HFF-Myc (cell line): ENCODE measurements at regions not wholly inside any gene's neighbourhood (a gene's known extent, or its start where the extent isn't known, plus 50 kb on each side); places are given as distances from the start of the nearest gene placed in this dataset.

ENCODE experiments used
- DNase-seq: peaks from one replicate; pipeline ENCODE4 v3.0.0-alpha.2; 2011; ENCODE audit warnings: low read depth; ENCODE audit errors: extremely low read depth
- H3K4me3 ChIP-seq: replicated peaks from 2 replicates; pipeline ENCODE4 v1.5.1; 2011; ENCODE audit warnings: low read depth, mild to moderate bottlenecking, control low read depth, low read length
- TF ChIP-seq, protein P1 (sequence below): IDR thresholded peaks from 2 replicates; pipeline ENCODE4 v1.5.1; 2012; ENCODE audit warnings: mild to moderate bottlenecking, low read depth, low read length, control low read depth; ENCODE audit errors: missing control alignments

DNA sequence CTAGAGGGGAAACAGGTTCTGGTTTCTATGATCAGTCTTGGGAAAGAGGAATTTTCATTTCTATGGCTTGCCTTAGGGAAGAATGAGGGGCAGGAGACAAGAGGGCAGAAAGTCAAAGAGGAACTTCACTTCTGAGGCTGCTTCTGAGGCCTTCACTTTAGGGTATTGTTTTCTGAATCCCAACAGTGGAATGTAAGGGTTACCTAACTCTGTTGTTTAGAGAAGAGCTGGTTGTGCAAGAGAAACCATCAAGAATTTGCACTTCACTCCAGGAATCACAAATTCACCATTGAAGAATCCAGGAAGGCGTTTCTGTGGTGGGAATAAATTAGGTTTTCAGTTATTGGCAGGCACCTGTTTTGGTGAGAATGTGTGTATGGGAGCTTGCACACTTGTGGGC is 126.7 kb upstream of the AMOT start:
- H3K4me3 ChIP-seq = no peak overlapping the region
- TF ChIP-seq, protein P1, sequence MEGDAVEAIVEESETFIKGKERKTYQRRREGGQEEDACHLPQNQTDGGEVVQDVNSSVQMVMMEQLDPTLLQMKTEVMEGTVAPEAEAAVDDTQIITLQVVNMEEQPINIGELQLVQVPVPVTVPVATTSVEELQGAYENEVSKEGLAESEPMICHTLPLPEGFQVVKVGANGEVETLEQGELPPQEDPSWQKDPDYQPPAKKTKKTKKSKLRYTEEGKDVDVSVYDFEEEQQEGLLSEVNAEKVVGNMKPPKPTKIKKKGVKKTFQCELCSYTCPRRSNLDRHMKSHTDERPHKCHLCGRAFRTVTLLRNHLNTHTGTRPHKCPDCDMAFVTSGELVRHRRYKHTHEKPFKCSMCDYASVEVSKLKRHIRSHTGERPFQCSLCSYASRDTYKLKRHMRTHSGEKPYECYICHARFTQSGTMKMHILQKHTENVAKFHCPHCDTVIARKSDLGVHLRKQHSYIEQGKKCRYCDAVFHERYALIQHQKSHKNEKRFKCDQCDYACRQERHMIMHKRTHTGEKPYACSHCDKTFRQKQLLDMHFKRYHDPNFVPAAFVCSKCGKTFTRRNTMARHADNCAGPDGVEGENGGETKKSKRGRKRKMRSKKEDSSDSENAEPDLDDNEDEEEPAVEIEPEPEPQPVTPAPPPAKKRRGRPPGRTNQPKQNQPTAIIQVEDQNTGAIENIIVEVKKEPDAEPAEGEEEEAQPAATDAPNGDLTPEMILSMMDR = no peak
- no peak for DNase-seq

DNA sequence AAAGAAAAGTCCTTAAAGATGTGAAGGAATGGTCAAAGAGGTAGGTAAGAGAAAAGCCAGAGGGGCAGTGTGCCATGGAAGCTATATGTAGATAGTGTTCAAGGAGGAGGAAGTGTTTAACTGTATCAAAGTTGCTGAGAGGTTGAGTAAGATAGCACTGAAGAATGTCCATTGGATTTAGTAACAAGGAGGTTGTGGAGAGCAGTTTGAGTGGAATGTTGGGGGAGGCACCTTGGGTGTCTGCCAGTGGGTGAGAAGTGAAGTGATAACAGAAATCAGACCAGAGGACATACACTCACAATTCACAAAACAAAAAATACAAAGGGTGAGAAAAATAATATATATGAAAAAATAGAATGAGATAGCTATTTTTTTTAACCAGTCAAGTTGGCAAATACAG is 121.3 kb upstream of the AMOT start:
- no peak overlapping the region for H3K4me3 ChIP-seq
- DNase-seq = no peak
- TF ChIP-seq, protein P1 = no peak

DNA sequence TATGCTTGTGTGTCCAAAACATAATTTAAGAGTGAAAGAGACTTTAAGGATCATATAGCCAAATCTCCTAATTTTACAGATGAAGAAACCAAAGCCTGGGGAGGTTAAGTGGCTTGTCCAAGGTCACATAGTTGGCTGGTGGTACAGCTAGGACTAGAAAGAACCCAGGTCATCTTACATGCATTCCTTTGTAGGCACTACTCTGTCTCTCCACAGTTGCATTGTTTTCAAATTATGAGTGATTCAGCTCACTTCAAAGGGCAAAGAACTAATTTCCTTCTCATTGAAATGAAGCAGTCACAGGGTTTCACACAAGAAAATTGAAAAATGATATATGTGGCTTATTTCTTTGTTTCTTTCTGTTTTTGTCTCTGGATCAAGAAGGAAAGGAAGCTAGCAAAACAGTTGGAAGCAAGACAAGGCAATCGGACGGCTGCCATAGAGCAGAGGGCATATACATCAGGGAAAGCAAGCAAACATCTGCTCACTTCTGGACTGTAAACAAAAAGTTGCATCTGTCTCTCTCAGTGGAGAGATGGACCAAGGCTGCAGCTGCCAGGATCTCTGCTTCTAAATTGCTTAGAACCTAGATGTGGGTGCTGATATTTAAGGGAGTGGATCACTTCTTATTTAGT is 107.5 kb upstream of the AMOT start:
- TF ChIP-seq, protein P1 = no peak
- DNase-seq = no peak
- H3K4me3 ChIP-seq = no peak overlapping the region

DNA sequence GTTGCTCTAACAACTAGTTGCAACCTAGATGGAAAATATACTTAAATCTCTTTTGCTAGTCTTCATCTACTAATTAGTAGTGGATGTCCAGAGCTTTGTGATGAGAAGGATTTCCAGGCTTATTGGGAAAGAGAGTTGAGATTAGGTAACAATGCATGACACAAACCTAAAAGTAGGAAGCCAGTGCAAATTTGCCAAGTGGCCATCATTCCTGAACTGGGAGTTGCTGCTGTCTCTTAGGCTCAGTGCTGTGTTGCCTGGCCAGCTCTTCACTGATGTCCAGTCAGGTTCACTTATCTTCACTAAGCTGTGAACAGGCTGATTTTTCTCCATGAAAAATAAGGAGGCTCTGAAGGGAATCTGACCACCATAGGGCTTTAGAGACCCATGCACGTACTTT is 105.6 kb upstream of the AMOT start:
- no peak for DNase-seq
- TF ChIP-seq, protein P1 = no peak
- H3K4me3 ChIP-seq = no peak overlapping the region

DNA sequence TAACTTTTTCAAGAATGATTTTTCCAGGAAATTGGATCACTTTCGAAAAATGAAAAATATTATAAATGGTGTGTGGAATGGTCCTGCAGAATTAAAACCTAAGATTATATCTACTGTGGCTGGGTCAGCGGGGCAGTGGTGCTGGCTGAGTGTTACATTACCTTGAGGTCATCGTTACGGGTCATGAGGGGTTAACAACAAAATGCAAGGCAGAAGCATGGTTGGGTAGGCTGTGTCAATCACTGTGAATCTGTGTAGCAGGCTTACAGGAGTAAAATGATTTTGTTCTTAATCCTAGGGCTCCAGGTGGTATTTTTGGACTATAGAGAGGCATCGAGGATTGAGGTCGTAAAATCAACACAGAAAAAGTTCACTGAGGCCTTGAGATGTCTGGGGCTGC is 105.2 kb upstream of the AMOT start:
- TF ChIP-seq, protein P1 = no peak
- no peak overlapping the region for H3K4me3 ChIP-seq
- DNase-seq = no peak

DNA sequence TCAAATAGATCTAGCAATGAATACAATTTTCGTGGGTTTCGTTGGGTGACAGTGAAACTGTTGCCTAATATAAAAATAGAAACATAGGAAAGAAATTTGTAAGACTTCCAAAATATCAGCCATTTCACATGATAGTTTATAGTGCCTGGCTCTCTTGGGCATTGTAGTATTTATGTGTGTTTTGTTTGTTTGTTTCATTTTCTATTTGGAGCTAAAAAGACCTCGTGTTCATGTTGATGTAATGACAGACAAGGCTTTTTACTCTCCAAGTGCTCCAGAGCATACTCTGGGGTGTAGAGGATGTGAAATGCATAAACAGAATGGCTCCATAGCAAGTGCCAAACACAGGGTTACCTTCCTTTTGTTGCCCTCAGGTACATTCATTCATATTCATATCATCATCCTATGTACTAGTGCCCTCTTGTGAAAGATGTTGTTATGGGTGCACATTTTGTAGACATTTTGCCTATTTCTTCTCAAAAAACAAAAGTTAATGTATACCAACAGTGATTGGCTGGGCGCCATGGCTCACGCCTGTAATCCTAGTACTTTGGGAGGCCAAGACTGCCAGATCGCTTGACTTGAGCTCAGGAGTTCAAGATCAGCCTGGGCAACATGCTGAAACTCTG is 100.7 kb upstream of the AMOT start:
- TF ChIP-seq, protein P1 = no peak
- DNase-seq = no peak
- H3K4me3 ChIP-seq = no peak overlapping the region
